Parathyroid adenoma (tissue), 2 donors: ENCODE measurements at regions not wholly inside any gene's neighbourhood (a gene's known extent, or its start where the extent isn't known, plus 50 kb on each side); places are given as distances from the start of the nearest gene placed in this dataset.

Experiments
- H2AFZ ChIP-seq: fragments of 300-600 bp; sonication (generic); one replicate; pipeline ENCODE4 v1.7.0; 2017; ENCODE audit warnings: antibody characterized with exemption, mild to moderate bottlenecking
- H3K27ac ChIP-seq: fragments of 300-600 bp; sonication (generic); one replicate; pipeline ENCODE4 v1.7.0; 2017
- H3K27me3 ChIP-seq: fragments of 300-600 bp; sonication (generic); one replicate; pipeline ENCODE4 v1.7.0; 2017; ENCODE audit warnings: low read length; ENCODE audit not compliant: control insufficient read depth, insufficient read depth
- H3K36me3 ChIP-seq: fragments of 300-600 bp; sonication (generic); one replicate; pipeline ENCODE4 v1.7.0; 2017; ENCODE audit warnings: low read length; ENCODE audit not compliant: control insufficient read depth, insufficient read depth
- H3K4me1 ChIP-seq: fragments of 300-600 bp; sonication (generic); one replicate; pipeline ENCODE4 v1.7.0; 2017; ENCODE audit warnings: control low read depth
- H3K4me2 ChIP-seq: fragments of 300-600 bp; sonication (generic); one replicate; pipeline ENCODE4 v1.7.0; 2017; ENCODE audit warnings: low read length
- H3K4me3 ChIP-seq: fragments of 300-600 bp; sonication (generic); one replicate; pipeline ENCODE4 v1.7.0; 2017; ENCODE audit warnings: low read depth, low read length
- H3K79me2 ChIP-seq: fragments of 300-600 bp; sonication (generic); one replicate; pipeline ENCODE4 v1.7.0; 2017; ENCODE audit warnings: control low read depth
- H3K9ac ChIP-seq: fragments of 300-600 bp; sonication (generic); one replicate; pipeline ENCODE4 v1.7.0; 2017; ENCODE audit warnings: mild to moderate bottlenecking
- H3K9me3 ChIP-seq: fragments of 300-600 bp; sonication (generic); one replicate; pipeline ENCODE4 v1.7.0; 2017; ENCODE audit warnings: low read length; ENCODE audit not compliant: control insufficient read depth
- CTCF ChIP-seq: fragments of 300-600 bp; sonication (generic); IDR thresholded peaks from one replicate; pipeline ENCODE4 v1.7.0; 2017; ENCODE audit warnings: antibody characterized with exemption, mild to moderate bottlenecking
- donor health status: primary hyperparathyroidism.

GRCh38 chr1:194903524-194903923, 1704.7 kb downstream of the KCNT2 start:
- H3K79me2 ChIP-seq = no peaks in the 10 kb centered on the region
- no peak overlapping the region for H3K27ac ChIP-seq
- H3K9ac ChIP-seq = no peak overlapping the region
- no peaks in the 10 kb centered on the region for H3K27me3 ChIP-seq
- H2AFZ ChIP-seq = no peak overlapping the region
- H3K4me1 ChIP-seq = no peaks in the 10 kb centered on the region
- no peak for TF ChIP-seq CTCF
- no peak overlapping the region for H3K4me2 ChIP-seq
- no peak overlapping the region for H3K4me3 ChIP-seq
- no peaks in the 10 kb centered on the region for H3K36me3 ChIP-seq
- no peaks in the 10 kb centered on the region for H3K9me3 ChIP-seq

- no peak for TF ChIP-seq CTCF
- Histone ChIP-seq H3K27ac (no peak overlapping the region), H3K9ac (no peak overlapping the region), H3K9me3 (no peaks in the 10 kb centered on the region), H3K4me1 (no peaks in the 10 kb centered on the region), H3K4me3 (no peak overlapping the region), H3K27me3 (no peaks in the 10 kb centered on the region), H3K36me3 (no peaks in the 10 kb centered on the region), H2AFZ (no peak overlapping the region), H3K4me2 (no peak overlapping the region), H3K79me2 (no peaks in the 10 kb centered on the region)
Measured at GRCh38 chr1:194889310-194889709, 1702.9 kb upstream of the B3GALT2 start.

GRCh38 chr1:194870860-194871259, 1684.4 kb upstream of the B3GALT2 start:
- Histone ChIP-seq H3K27ac (no peak overlapping the region), H3K36me3 (no peaks in the 10 kb centered on the region), H3K9me3 (no peaks in the 10 kb centered on the region), H3K79me2 (no peaks in the 10 kb centered on the region), H3K9ac (no peak overlapping the region), H3K4me2 (no peak overlapping the region), H2AFZ (no peak overlapping the region), H3K4me1 (no peaks in the 10 kb centered on the region), H3K27me3 (no peaks in the 10 kb centered on the region), H3K4me3 (no peak overlapping the region)
- TF ChIP-seq CTCF = no peak

GRCh38 chr1:194866153-194866552, 1679.7 kb upstream of the B3GALT2 start:
- Histone ChIP-seq H3K27ac (no peak overlapping the region), H3K36me3 (no peaks in the 10 kb centered on the region), H3K4me2 (no peak overlapping the region), H3K4me3 (no peak overlapping the region), H2AFZ (no peak overlapping the region), H3K4me1 (no peaks in the 10 kb centered on the region), H3K27me3 (no peaks in the 10 kb centered on the region), H3K79me2 (no peaks in the 10 kb centered on the region), H3K9me3 (no peaks in the 10 kb centered on the region), H3K9ac (no peak overlapping the region)
- TF ChIP-seq CTCF = no peak

- Histone ChIP-seq H3K79me2 (no peaks in the 10 kb centered on the region), H3K9ac (no peak overlapping the region), H3K4me3 (no peak overlapping the region)
Measured at GRCh38 chr1:194865383-194865782, 1679.0 kb upstream of the B3GALT2 start.

More at GRCh38 chr1:194865383-194865782, 1679.0 kb upstream of the B3GALT2 start:
- no peak overlapping the region for H2AFZ ChIP-seq
- no peaks in the 10 kb centered on the region for H3K9me3 ChIP-seq
- H3K4me1 ChIP-seq = no peaks in the 10 kb centered on the region
- H3K27ac ChIP-seq = no peak overlapping the region
- no peak for TF ChIP-seq CTCF
- H3K27me3 ChIP-seq = no peaks in the 10 kb centered on the region
- no peaks in the 10 kb centered on the region for H3K36me3 ChIP-seq
- H3K4me2 ChIP-seq = no peak overlapping the region
